ENCODE measurements at regions not wholly inside any gene's neighbourhood (a gene's known extent, or its start where the extent isn't known, plus 50 kb on each side); places are given as distances from the start of the nearest gene placed in this dataset.

DNA sequence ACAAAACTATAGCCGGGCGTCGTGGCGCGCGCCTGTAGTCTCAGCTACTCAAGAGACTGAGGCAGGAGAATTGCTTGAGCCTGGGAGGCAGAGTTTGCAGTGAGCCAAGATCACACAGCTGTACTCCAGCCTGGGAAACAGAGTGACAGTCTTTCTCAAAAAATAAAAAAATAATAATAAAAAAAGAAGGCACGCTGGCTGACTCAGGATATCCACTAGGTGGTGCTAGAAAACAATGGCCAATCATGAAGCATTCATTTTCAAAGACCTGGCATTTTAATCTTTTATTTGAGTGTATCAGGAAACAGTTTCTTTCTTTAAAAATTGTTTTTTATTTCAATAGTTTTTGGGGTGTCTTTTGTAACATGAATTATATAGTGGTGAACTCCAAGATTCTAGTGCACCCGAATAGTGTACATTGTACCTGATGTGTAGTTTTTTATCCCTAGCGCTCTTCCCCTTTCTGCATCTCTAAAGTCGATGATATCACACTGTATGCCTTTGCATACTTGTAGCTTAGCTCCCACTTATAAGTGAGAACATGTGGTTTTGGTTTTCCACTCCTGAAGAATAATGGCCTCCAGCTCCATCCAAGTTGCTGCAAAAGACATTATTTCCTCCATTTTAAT lies 88.6 kb downstream of the LYZL1 start:
- Histone ChIP-seq H3K4me2 (ENCODE audit: low read length) (no peak overlapping the region), H3K4me3 (ENCODE audit: low read length) (no peak overlapping the region), H3K27ac (ENCODE audit: low read length) (no peak overlapping the region), H3K36me3 (ENCODE audit: insufficient read depth, low read length) (no peaks in the 10 kb centered on the region), H4K20me1 (ENCODE audit: insufficient read depth) (no peaks in the 10 kb centered on the region), H2AFZ (ENCODE audit: low read depth, low read length) (no peak overlapping the region), H3F3A (ENCODE audit: insufficient read depth, low read length, poor library complexity, severe bottlenecking) (no peaks in the 10 kb centered on the region), H3K9me2 (ENCODE audit: insufficient read depth, low read length) (no peaks in the 10 kb centered on the region), H3K9ac (ENCODE audit: low read length) (no peak overlapping the region), H3K9me3 (ENCODE audit: low read length) (no peaks in the 10 kb centered on the region), H3K27me3 (ENCODE audit: insufficient read depth, low read depth, low read length) (no peaks in the 10 kb centered on the region), H3K79me2 (replicated peaks; ENCODE audit: insufficient read depth, low read length) (no peaks in the 10 kb centered on the region)
- TF ChIP-seq EZH2 (IDR thresholded peaks at IDR 0.05; ENCODE audit: borderline replicate concordance, insufficient read depth, low read length, poor library complexity, severe bottlenecking) (no peak), REST (IDR thresholded peaks at IDR 0.05; ENCODE audit: borderline replicate concordance) (no peak), POLR2AphosphoS5 (IDR thresholded peaks at IDR 0.05) (no peak), EP300 (conservative IDR thresholded peaks at IDR 0.05; ENCODE audit: poor library complexity, severe bottlenecking) (no peak), MXI1 (conservative IDR thresholded peaks at IDR 0.05; ENCODE audit: poor library complexity, severe bottlenecking) (no peak), RAD21 (conservative IDR thresholded peaks at IDR 0.05) (no peak), TAF1 (IDR thresholded peaks at IDR 0.05; ENCODE audit: low read depth) (no peak), SMC3 (conservative IDR thresholded peaks at IDR 0.05; ENCODE audit: poor library complexity) (peak; percentile 53)
- TF ChIP-seq, protein P1, sequence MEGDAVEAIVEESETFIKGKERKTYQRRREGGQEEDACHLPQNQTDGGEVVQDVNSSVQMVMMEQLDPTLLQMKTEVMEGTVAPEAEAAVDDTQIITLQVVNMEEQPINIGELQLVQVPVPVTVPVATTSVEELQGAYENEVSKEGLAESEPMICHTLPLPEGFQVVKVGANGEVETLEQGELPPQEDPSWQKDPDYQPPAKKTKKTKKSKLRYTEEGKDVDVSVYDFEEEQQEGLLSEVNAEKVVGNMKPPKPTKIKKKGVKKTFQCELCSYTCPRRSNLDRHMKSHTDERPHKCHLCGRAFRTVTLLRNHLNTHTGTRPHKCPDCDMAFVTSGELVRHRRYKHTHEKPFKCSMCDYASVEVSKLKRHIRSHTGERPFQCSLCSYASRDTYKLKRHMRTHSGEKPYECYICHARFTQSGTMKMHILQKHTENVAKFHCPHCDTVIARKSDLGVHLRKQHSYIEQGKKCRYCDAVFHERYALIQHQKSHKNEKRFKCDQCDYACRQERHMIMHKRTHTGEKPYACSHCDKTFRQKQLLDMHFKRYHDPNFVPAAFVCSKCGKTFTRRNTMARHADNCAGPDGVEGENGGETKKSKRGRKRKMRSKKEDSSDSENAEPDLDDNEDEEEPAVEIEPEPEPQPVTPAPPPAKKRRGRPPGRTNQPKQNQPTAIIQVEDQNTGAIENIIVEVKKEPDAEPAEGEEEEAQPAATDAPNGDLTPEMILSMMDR (IDR thresholded peaks at IDR 0.05; ENCODE audit: poor library complexity, severe bottlenecking) = peak; percentile 61

DNA sequence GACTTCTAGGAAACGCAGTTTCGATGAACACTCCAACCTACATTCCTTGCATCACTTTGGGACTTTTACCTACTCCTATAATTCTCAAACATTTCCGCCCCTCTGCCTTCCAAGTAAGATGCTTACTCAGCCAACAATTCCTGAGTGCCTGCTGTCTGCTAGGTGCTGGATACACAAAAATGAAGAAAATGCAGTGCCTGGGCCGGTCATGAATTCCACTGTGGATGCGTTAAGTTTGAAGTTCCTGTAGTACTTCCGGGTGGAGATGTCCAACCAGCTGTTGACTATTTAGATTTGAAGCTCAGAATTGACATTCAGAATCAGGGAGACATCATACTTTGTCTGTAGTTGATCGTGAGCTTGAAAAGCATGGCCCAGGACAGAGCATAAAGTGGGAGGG lies 89.2 kb downstream of the LYZL1 start:
- H3K27ac ChIP-seq (ENCODE audit: low read length) = no peak overlapping the region
- no peaks in the 10 kb centered on the region for H3F3A ChIP-seq (ENCODE audit: insufficient read depth, low read length, poor library complexity, severe bottlenecking)
- no peak overlapping the region for H3K4me2 ChIP-seq (ENCODE audit: low read length)
- H3K9ac ChIP-seq (ENCODE audit: low read length) = no peak overlapping the region
- H3K9me2 ChIP-seq (ENCODE audit: insufficient read depth, low read length) = no peaks in the 10 kb centered on the region
- no peak overlapping the region for H2AFZ ChIP-seq (ENCODE audit: low read depth, low read length)
- TF ChIP-seq, protein P1 (IDR thresholded peaks at IDR 0.05; ENCODE audit: poor library complexity, severe bottlenecking) = no peak
- TF ChIP-seq MXI1 (conservative IDR thresholded peaks at IDR 0.05; ENCODE audit: poor library complexity, severe bottlenecking) = no peak
- TF ChIP-seq EP300 (conservative IDR thresholded peaks at IDR 0.05; ENCODE audit: poor library complexity, severe bottlenecking) = no peak
- TF ChIP-seq EZH2 (IDR thresholded peaks at IDR 0.05; ENCODE audit: borderline replicate concordance, insufficient read depth, low read length, poor library complexity, severe bottlenecking) = no peak
- TF ChIP-seq REST (IDR thresholded peaks at IDR 0.05; ENCODE audit: borderline replicate concordance) = no peak
- no peak for TF ChIP-seq SMC3 (conservative IDR thresholded peaks at IDR 0.05; ENCODE audit: poor library complexity)
- no peak for TF ChIP-seq POLR2AphosphoS5 (IDR thresholded peaks at IDR 0.05)
- no peak for TF ChIP-seq RAD21 (conservative IDR thresholded peaks at IDR 0.05)
- no peak for TF ChIP-seq TAF1 (IDR thresholded peaks at IDR 0.05; ENCODE audit: low read depth)
- H3K4me3 ChIP-seq (ENCODE audit: low read length) = no peak overlapping the region
- H3K9me3 ChIP-seq (ENCODE audit: low read length) = no peaks in the 10 kb centered on the region
- H3K27me3 ChIP-seq (ENCODE audit: insufficient read depth, low read depth, low read length) = no peaks in the 10 kb centered on the region
- H4K20me1 ChIP-seq (ENCODE audit: insufficient read depth) = no peaks in the 10 kb centered on the region
- no peaks in the 10 kb centered on the region for H3K79me2 ChIP-seq (replicated peaks; ENCODE audit: insufficient read depth, low read length)
- H3K36me3 ChIP-seq (ENCODE audit: insufficient read depth, low read length) = no peaks in the 10 kb centered on the region

Measured in neural cell (in vitro differentiated cells).